T-helper 2 cell (primary cell): ENCODE measurements at regions not wholly inside any gene's neighbourhood (a gene's known extent, or its start where the extent isn't known, plus 50 kb on each side); places are given as distances from the start of the nearest gene placed in this dataset.
A peak's percentile ranks its signal among the peaks of the same experiment; 100 is the strongest.

Experiments
- DNase-seq, 5 experiments: peaks; one replicate each; pipeline versions ENCODE4 v3.0.0 to v3.0.0-alpha.2; 2012 to 2022

DNA sequence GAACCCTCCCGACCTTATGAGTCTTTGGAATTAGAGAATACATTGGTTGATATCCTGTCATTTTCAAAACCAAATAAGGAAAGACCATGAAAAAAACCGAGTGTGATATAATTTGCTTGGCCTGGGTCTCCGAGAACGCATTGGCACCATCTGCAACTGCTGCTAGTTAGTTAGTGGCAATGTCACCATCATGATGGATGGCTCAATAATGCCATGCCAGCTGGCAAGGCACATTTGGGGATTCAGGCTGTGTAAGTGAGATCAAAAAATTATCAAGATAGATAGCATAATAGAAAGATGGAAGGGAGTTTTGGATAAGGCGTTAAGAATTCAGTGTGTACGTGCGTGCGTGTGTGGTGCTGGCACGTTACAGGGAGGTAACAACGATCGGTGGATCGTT is 134.7 kb upstream of the TCERG1L start:
- DNase-seq, result no peak

DNA sequence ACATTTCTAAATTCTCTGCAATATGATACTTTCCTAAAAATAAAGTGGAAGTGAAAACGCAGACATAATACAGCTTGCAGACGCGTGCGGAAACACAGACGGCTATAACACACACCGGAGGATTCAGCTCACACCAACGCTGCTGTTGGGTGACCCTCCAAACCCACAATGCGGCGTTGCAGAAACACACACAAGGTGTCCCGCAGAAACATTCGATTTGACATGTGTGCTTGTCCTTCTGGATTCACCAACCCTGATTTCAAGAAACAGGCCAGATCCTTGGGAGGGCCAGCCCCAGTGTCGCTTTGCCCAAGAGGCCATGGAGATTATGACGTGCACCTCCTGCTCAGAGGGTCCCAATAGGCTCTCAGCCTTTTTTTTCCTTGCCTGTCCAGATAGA is 136.7 kb upstream of the TCERG1L start:
- no peak for DNase-seq

DNA sequence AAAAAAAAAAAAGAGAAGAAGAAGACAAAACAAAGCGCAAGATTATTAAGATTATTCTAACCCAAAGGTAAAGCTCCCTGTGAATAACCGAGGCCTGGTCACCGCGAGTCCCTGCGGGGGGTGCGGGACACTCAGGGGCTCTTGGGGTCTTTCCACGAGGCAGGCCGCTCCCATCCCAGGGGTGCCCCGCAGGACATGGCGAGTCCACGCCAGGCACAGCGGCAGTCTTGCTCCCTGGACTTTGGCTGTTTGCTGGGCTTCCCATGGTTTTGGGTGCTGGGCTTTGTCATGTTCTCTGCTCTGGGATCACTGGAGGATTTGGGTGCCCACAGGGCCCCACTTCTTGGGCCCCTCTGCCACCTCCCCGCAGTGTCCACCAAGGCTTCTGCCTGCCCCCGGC is 137.4 kb upstream of the TCERG1L start:
- no peak for DNase-seq

DNA sequence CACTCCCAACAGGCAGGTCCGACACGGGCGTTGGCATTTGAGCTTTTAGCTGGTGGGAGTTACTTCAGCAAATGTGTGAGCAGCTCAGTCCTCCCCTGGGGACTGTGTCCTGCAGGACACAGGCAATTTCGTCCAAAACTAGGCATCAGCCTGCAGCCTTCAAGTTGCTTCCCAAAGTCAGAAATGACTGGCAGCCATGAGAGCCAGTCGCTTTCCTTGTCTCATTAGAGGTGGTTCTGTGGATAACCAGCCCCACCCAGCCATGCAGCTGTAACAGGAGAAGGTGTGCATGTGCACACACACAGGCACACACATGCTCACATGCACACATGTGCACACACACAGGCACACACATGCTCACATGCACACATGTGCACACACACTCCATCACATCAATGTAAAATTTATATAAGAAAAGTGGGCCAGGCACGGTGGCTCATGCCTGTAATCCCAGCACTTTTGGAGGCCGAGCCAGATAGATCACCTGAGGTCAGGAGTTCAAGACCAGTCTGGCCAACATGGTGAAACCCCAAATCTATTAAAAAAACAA is 138.8 kb upstream of the TCERG1L start:
- DNase-seq, result no peak

DNA sequence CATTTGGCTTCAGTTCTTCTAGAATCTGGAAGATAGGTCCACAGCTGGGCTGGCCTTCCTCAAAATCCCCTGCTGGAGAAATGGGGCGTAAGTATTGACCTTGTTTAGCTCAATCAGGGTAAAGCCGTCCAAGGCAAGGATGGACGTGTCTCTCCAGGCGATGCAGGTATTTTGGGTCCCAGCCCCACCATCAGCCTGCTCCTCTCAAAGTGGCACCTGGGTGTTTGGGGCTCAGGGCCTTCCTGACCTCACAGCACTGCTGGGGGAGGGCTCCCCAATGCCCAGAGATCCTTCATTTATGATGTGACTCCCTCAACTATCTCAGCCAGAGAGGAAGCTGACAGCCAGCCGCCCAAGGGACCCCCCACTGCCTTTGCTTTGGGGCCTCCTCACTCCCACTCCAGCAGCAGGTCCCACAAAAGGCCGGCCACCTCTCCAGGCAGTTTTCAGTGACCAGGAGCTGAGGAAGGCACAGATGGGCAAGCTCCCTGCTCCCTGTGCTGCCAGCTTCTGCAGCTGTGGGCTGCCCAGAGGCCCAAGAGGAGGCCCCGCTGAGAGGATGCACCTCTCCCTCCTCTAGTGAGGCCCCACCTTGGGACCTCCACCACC is 140.0 kb upstream of the TCERG1L start:
- DNase-seq, result no peak

DNA sequence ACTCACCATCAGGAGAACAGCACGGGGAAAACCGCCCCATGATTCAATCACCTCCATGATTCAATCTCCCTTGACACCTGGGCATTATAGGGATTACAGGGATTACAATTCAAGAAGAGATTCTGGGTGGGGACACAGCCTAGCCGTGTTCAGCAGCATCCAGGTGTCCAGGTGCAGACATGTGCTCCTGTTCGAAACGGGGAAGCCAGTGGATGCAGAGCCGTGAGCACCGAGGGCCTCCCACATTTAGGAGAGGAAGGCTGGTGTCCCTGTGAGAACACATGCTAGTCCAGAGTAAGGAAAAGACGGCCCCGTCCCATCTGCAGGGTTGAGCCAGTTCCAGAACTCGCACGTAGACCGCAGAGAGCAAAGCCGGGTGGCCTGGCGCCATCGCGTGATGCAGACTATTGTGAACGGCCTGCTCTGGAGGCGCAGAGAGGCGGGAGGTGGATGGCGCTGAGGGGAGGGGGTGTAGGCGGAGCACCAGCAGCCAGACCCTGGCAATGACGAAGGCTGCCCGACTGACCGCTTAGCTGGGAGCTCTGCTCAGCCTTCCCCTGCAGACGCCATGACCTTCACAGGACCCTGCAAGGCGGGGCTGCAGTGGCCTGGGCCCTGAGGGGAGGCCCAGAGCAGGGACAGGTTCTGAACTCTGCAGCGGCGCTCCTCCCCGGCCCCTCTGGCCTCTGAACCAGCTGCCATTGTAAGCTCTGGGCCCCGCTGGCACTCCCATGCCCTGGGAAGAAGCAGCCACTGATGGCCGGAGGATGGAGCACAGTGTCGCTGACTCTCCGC is 141.6 kb upstream of the TCERG1L start:
- no peak for DNase-seq

DNA sequence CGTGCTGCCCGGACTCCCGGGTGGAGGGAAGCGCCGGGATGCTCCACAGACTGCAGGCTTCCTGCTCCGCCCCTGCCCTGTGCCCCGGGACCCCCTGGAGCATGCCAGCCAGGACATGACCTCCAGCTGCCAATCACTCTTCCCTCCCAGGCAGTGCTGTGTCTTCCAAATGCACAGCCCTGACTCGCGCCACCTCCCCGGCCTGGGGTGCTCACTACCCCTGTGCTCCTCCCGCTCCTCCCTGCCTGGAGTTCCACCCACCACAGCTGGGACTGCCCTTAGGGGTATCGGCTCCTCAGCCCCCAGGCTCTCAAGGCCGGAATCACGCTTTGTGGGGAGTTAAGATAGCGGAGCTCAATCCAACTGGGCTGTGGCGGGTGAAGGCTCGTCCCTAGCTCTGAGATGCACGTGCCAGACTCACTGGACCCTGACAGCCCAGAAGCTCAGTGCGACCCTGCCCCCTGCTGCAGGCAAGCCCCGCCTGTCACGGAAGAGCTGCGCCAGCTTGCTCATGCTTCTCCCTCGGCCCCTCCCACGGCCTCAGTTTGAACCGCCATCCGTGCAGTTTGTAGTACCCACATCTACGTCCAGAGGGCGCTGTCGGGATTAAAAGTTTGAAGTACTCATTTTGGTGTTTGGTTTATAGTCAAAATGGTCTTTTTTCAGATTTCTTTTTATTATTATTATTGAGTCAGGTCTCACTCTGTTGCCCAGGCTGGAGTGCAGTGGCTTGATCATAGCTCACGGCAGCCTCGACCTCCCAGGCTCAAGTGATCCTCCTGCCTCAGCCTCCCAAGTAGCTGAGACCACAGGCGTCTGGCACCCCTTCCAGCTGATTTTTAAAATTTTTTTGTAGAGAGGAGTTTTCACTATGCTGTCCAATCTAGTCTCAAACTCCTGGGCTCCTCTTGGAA is 142.5 kb upstream of the TCERG1L start:
- DNase-seq, result peak in 3 of 5 experiments; percentile 36 to 56 (median 56)

DNA sequence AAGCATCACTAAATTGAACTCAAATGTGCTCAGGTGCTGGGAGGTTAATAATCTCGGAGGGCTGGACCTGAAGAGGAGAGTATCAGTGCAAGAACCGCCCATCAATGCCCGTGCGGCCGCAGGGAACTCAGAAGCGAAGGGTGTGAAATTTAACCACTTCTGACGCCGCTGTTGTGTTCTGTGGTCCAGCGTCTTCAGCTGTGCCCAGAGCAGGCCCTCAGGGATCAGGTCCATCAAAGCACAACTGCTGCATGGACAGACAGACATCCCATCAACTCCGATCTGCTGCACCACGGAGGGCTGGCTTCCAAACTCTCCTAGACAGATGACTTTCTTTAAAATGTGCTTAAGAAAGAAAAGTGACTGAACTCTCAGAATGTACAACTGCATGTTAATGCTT is 144.9 kb upstream of the TCERG1L start:
- DNase-seq, result no peak

DNA sequence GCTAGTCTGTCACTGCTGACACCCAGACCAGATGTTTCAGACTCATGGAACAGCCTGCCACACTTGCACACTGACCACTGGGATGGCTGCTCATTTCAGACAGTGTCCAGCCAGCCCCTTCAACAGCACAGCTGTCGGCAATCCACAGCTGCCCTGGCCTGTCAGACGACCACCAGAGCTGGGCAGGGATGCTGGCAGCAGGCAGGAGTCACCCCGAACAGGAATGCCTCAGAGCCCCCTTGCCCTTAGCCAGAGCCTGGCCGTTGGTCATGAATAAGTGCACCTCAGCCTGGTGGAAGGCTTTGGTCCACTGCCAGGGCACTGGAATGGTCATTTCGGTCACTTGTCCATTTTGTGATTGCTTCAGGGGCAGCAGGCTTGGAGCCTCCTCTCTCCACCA is 149.6 kb upstream of the TCERG1L start:
- DNase-seq, result no peak

DNA sequence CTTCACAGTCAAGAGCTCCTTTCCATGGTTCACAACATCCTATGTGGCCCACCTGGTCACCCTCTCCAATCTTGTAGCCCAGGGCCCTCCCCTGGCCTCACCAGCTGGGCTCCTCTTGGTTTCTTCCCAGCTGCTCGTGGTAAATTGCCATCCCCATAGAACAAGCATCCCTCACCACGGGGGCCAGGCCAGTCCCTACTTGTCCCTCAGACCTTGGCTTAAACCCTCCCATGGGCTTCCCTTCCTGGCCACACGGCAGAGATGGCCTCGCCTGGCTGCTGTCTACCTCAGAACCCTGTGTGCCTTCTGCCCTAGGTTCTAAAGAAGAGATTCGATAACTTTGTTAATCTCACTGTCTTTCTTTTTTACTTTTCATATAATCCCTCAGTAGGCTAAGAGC is 153.3 kb upstream of the TCERG1L start:
- DNase-seq, result no peak

DNA sequence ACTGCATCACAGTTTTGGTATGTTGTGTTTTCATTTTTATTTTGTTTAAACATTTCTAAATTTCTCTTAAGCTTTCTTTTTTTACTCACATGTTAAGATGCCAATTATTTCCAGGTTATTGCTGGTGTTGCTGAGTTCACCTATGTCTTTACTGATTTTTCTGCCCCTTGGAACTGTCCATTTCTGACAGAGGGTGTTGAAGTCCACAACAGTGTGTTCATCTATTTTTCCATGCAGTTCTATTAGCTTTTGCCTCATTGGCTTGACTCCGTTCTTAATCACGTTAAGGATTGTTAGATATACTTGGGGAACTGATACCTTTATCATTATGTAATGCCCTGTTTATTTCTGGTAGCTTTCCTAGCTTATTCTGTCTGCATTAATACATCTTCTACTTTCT is 158.0 kb upstream of the TCERG1L start:
- no peak for DNase-seq

DNA sequence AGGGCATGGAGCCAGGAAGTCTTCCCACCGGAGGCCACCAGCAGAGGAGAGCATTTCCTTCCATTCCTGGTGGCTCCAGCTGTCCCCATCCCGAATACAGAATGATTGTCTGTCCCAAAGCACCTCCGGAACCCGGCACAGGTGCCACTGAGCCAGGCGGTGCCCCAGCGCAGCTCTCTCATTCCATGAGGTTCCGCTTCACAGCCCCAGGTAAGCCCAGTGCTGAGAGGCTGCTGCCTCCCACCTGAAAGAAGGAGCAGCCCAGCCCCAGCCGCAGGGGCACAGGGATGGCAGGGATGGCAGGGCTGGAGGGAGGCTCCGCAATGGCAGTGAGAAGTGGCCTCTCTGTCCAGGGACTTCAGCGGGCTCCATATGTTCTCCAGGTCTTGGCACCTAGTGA is 162.1 kb upstream of the TCERG1L start:
- DNase-seq, result no peak

DNA sequence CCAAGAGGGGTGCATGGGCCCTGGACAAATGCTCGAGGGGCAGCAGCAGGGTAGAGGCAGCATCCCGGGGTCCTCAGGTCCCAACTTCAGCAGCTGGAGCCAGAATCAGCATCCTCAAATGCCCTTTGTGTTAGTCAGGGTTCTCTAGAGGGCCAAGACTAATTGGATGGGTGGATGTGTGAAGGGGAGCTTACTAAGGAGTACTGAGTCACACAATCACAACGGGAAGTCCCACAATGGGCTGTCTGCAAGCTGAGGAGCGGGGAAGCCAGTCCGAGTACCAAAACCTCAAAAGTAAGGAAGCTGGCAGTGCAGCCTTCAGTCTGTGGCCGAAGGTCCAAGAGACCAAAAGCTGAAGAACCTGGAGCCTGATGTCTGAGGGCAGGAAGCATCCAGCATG is 162.9 kb upstream of the TCERG1L start:
- no peak for DNase-seq

DNA sequence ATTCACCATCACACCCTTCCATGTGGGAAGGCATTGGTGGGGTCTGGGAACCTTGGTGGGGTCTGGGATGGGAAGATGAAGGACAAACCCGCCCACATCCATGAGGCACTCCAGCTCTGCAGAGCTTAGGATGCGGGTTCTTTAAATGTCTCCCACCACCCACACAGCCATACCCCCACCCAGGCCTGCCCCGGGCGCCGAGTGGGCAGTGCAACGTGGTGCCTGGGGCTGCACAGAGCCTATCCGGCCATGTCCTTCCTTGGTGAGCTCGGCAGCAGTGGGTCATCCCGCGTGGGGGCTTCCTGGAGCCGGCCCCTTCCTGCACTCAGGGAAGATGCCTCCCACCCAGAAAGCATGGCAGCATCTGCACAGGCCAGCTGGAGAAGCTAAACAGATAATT is 163.5 kb upstream of the TCERG1L start:
- DNase-seq, result no peak

DNA sequence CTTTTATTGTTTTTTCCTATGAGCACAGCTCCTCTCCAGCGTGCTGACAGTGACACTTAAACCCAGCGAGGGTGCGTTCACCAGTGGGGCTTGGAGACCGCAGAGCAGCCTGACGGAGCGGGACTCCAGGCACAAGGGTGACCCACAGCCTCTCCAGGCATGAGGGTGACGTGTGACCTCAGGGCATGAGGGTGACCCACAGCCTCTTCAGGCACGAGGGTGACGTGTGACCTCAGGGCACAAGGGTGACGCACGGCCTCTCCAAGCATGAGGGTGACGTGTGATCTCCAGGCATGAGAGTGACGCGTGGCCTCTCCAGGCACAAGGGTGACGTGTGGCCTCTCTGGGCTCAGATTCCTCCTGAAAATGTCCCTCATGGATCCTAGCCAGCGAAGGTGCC is 164.3 kb upstream of the TCERG1L start:
- no peak for DNase-seq

DNA sequence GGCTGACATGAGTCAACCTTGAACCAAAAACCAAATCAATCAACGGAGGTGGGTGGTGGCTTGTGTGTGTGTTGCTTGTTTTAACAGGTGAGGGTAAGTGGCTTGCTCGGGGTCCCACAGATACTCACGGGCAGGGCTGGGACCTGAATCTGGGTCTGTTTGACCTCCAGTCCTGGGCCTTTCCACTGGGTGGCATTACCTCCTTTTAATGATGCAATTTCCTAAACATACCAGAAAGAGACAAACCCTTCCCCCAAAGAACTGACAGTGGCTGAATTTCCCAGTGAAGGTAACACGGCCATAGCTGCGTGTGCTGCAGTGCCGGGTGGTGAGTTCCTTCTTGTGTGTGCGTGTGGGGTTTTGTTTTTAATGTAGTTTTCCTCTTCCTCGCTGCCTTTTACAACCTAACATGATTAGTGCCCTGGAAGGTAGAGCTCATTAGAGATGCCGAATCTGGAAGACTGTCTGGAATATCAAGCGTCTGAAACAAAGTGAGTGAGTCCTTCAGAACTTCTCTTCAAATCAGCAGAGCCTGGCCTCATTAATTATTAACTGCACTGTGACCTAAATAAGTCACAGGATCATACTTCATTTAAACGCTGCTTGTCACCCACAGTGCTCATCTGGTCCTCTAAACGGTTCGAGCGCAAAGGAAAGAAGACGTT is 166.1 kb upstream of the TCERG1L start:
- DNase-seq, result no peak

DNA sequence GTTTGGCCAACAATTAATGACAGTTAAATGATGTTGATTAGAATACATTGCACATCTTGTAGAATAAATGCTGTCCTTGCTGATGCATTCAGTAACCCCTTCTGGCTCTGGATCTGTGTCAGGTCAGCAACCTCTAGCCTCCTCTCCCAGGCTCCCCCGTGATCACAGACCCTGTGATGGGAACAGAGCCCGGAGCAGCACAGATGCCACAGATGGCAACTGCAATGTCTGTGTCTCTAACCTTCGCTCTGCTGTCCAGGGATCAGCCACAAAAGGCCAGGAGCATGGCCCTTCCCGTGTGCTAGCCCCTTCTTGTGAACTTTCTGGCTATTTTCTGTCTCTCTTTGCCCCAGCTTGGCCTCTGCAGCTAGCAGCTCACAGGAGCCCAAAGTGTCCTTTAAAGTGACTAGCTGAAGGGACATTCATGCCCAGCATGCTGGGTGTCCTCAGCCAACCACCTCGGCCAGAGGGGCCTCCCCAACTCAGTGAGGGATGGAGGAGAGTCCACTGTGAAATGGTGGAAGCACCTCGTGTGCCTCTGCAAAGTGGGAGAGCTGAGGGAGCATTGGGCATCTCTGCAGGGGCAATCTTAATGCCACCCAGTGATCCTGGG is 167.0 kb upstream of the TCERG1L start:
- DNase-seq, result no peak

DNA sequence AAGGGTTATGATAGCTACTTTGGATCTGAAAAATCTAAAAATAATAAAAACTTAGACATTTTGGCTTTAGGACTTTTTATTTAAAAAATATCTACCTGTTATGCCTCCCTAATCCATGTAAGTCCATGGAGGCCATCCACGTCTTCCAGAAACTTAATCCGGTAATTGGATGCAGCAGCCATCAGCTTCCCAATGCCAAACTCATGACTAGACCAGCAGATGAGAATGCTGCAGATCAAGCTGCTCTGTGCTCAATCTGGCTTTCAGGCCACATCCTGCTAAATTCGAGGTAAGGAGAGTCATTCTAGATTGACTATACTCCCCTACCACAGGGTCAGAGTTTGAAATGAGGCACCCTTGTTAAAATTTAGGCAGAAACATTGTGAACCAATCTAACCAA is 168.5 kb upstream of the TCERG1L start:
- DNase-seq, result no peak

DNA sequence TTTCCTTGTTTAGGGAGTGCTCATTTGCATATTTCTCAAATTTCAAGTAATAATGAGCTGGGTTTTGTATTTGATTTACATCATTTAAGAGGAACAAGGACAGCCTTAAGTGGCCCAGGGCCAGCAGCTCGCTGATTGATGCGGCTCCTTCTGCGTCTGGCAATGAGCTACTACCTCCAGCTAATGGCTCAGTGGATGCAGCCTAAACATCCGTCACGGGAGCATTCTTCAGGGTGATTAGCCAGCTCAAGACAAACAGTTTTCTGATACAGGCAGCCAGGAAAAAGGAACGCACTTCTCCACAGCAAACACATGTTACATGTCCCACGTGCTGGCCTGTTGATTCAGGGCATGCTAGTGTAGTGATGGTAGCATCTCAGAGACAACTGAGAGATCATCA is 169.3 kb upstream of the TCERG1L start:
- no peak for DNase-seq

DNA sequence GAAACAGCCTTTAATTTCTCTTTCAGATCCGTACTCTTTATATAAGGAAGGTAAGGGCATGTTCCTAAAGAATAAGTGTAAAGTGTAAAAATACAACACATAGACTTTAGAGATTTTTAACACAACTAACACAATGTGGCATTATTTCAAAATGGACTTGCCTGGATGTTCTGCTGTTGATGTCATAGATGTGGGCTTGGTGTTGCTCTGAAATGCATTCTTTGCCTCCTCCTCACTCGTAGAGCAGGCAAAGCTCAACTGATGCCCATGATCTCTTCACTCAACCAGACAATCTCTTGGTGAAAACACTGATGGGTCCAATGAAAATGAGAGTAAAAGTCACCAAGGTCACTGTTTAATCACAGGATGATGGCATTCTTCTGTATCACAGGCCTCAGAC is 174.2 kb upstream of the TCERG1L start:
- DNase-seq, result no peak

DNA sequence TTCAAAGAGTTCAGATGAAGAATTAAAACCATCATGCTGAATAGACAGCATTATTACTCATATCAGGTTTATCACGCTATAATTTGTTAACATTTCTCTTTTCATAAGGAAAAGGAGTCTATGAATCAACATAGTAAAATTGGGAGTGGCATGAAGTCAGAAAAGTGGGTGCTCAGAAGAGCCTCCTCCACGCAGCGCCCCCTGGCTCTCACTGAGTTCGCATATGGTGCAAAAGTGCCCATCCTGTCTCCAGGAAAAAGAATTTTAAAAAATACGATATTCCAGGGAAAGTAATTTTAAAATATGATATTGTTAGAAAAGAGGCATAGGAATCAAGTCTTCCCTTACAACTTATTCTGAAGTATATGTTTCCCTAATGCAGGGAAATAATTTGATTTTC is 176.3 kb upstream of the TCERG1L start:
- DNase-seq, result no peak

DNA sequence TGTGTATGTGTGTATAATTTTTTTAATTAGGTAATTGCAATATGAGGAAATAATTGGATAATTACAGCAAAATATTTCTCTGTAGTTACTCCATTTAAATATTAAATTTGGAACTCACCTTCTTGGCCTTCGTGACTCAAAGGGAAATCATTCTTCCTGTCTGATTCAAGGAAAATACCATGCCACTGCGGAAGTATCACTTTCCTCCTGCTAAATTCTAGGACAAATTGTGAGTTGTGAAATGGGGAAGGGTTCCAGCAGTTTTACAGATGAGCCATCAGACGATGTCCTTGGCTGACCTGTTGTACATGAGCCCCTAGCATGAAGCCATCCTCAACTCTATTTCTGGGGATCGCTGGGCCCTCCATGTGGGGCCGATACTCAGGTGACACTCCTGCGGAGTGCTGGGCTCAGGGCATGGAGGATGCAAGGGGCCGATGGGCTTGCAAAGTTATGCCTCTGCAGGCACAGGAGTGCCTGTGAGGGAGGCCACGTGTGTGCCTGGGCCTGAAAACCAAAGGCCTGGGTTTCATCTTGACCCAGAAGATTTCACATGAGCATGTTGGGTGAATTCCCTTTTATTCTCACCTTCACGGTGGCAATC is 179.6 kb upstream of the TCERG1L start:
- no peak for DNase-seq
